ENCODE measurements at regions not wholly inside any gene's neighbourhood (a gene's known extent, or its start where the extent isn't known, plus 50 kb on each side); places are given as distances from the start of the nearest gene placed in this dataset.

- no peak overlapping the region for H3K27ac ChIP-seq
- H3K4me2 ChIP-seq = no peak overlapping the region
- H3K4me1 ChIP-seq = no peaks in the 10 kb centered on the region
- DNase-seq (ENCODE audit: low read depth in 1 of 2, low spot score in 1 of 2) (no peak), ATAC-seq (no peak), FAIRE-seq (no peak)
- ChIA-PET CTCF (interaction anchor here (1.0 kb wide), 1 partner anchor 14 kb away, joined by 3 read pairs; no protein-coding TSS in a partner anchor), POLR2A (no interaction called here)
- no peak for TF ChIP-seq MYC (IDR thresholded peaks at IDR 0.05; ENCODE audit: borderline replicate concordance, low read length)
- no peak for TF ChIP-seq BHLHE40 (IDR thresholded peaks at IDR 0.05; ENCODE audit: low read depth, low read length)
- no peaks in the 10 kb centered on the region for H3K9me3 ChIP-seq
- 44% methylated on average over 3 of the region's 3 CpGs for WGBS (ENCODE audit: missing lambda C conversion rate)
- H3K4me3 ChIP-seq = no peak overlapping the region
Measured at GRCh38 chr18:60698901-60699300, 326.3 kb upstream of the MC4R start.

- POLR2A ChIA-PET = no interaction called here
- ATAC-seq = no peak
- Histone ChIP-seq H3K4me1 (no peaks in the 10 kb centered on the region), H3K27ac (no peak overlapping the region), H3K4me3 (no peak overlapping the region), H3K9me3 (no peaks in the 10 kb centered on the region), H3K4me2 (no peak overlapping the region)
- FAIRE-seq = no peak
- WGBS (ENCODE audit: missing lambda C conversion rate) = 1% methylated on average over 3 of the region's 3 CpGs
- no peak for DNase-seq (ENCODE audit: low read depth in 1 of 2, low spot score in 1 of 2)
- TF ChIP-seq SMC3 (IDR thresholded peaks at IDR 0.05) (no peak), MAFK (IDR thresholded peaks at IDR 0.05; ENCODE audit: partially characterized antibody) (no peak), ESRRA (IDR thresholded peaks at IDR 0.05; ENCODE audit: borderline replicate concordance, low read length) (no peak), GATA3 (IDR thresholded peaks at IDR 0.05; ENCODE audit: borderline replicate concordance) (no peak), NPAS2 (CRISPR knock-in tag; IDR thresholded peaks at IDR 0.05; ENCODE audit: borderline replicate concordance) (no peak), CBX2 (IDR thresholded peaks at IDR 0.05; ENCODE audit: borderline replicate concordance, low read depth) (no peak), CEBPB (IDR thresholded peaks at IDR 0.05) (no peak)
- CTCF ChIA-PET = no interaction called here
Measured at GRCh38 chr18:60722742-60723141, 350.2 kb upstream of the MC4R start.

- Histone ChIP-seq H3K27ac (no peak overlapping the region), H3K4me2 (no peak overlapping the region), H3K4me1 (no peaks in the 10 kb centered on the region), H3K4me3 (no peak overlapping the region), H3K9me3 (no peaks in the 10 kb centered on the region)
- ChIA-PET CTCF (no interaction called here), POLR2A (no interaction called here)
- no peak for FAIRE-seq
- WGBS (ENCODE audit: missing lambda C conversion rate) = 0% methylated on average over 1 of the region's 1 CpG
- DNase-seq (ENCODE audit: low read depth in 1 of 2, low spot score in 1 of 2) = no peak
- ATAC-seq = no peak
- TF ChIP-seq JUNB (IDR thresholded peaks at IDR 0.05) (no peak), RFX5 (IDR thresholded peaks at IDR 0.05) (no peak), ESRRA (IDR thresholded peaks at IDR 0.05; ENCODE audit: borderline replicate concordance, low read length) (no peak), RAD21 (conservative IDR thresholded peaks at IDR 0.05 in 1 of 2, IDR thresholded peaks at IDR 0.05 in 1 of 2) (no peak), HDAC2 (IDR thresholded peaks at IDR 0.05) (no peak), HMGXB4 (CRISPR knock-in tag; IDR thresholded peaks at IDR 0.05; ENCODE audit: borderline replicate concordance) (no peak), CBX8 (IDR thresholded peaks at IDR 0.05) (no peak), MAX (IDR thresholded peaks at IDR 0.05) (no peak), FOSB (CRISPR knock-in tag; IDR thresholded peaks at IDR 0.05) (no peak), SMC3 (IDR thresholded peaks at IDR 0.05) (no peak), ZSCAN20 (CRISPR knock-in tag; IDR thresholded peaks at IDR 0.05) (no peak), E2F6 (IDR thresholded peaks at IDR 0.05; ENCODE audit: borderline replicate concordance, low read depth) (no peak)
Measured at GRCh38 chr18:60732143-60732542, 359.6 kb upstream of the MC4R start.

- no peak for DNase-seq (ENCODE audit: low read depth in 1 of 2, low spot score in 1 of 2)
- Histone ChIP-seq H3K9me3 (no peaks in the 10 kb centered on the region), H3K4me2 (no peak overlapping the region), H3K4me3 (no peak overlapping the region), H3K4me1 (no peaks in the 10 kb centered on the region), H3K27ac (no peak overlapping the region)
- ChIA-PET CTCF (no interaction called here), POLR2A (no interaction called here)
- FAIRE-seq = no peak
- TF ChIP-seq ELK1 (IDR thresholded peaks at IDR 0.05; ENCODE audit: low read depth, low read length) (no peak), E2F6 (IDR thresholded peaks at IDR 0.05; ENCODE audit: borderline replicate concordance, low read depth) (no peak), KDM5A (IDR thresholded peaks at IDR 0.05) (no peak), ATOH8 (CRISPR knock-in tag; IDR thresholded peaks at IDR 0.05; ENCODE audit: low read depth) (no peak), ZFP36 (IDR thresholded peaks at IDR 0.05; ENCODE audit: borderline replicate concordance, partially characterized antibody) (no peak), CBX8 (IDR thresholded peaks at IDR 0.05) (no peak), BHLHE40 (IDR thresholded peaks at IDR 0.05; ENCODE audit: low read depth, low read length) (no peak), TP53 (CRISPR knock-in tag; IDR thresholded peaks at IDR 0.05) (no peak), ZC3H11A (IDR thresholded peaks at IDR 0.05) (no peak), FOSB (CRISPR knock-in tag; IDR thresholded peaks at IDR 0.05) (no peak), TFCP2L1 (CRISPR knock-in tag; IDR thresholded peaks at IDR 0.05) (no peak), CHD2 (IDR thresholded peaks at IDR 0.05; ENCODE audit: low read length, partially characterized antibody) (no peak), MAFK (IDR thresholded peaks at IDR 0.05; ENCODE audit: partially characterized antibody) (no peak), CEBPB (IDR thresholded peaks at IDR 0.05) (no peak)
- WGBS (ENCODE audit: missing lambda C conversion rate) = 2% methylated on average over 4 of the region's 7 CpGs
- ATAC-seq = no peak
Measured at GRCh38 chr18:60739212-60739611, 366.6 kb upstream of the MC4R start.
